T-helper 2 cell treated with Interferon-gamma antibody and Interleukin-4, amounts not matched to agents 5 μg/mL and 100 μg/mL, for 36 hours (primary cell): ENCODE measurements at regions not wholly inside any gene's neighbourhood (a gene's known extent, or its start where the extent isn't known, plus 50 kb on each side); places are given as distances from the start of the nearest gene placed in this dataset.

ENCODE experiments used
- DNase-seq: peaks from one replicate; pipeline ENCODE4 v3.0.0; 2021; ENCODE audit warnings: low spot score
- H3K27ac Mint-ChIP-seq: one replicate; pipeline ENCODE4 v1.8.0; 2021; ENCODE audit warnings: mild to moderate bottlenecking, mixed read lengths
- H3K27me3 Mint-ChIP-seq: one replicate; pipeline ENCODE4 v1.8.0; 2021; ENCODE audit warnings: low read depth, mixed read lengths
- H3K36me3 Mint-ChIP-seq: one replicate; pipeline ENCODE4 v1.8.0; 2021; ENCODE audit warnings: low read depth, mixed read lengths
- H3K4me1 Mint-ChIP-seq: one replicate; pipeline ENCODE4 v1.8.0; 2021; ENCODE audit warnings: low read depth, mixed read lengths
- H3K4me3 Mint-ChIP-seq: one replicate; pipeline ENCODE4 v1.8.0; 2022; ENCODE audit warnings: mild to moderate bottlenecking, moderate library complexity, mixed read lengths
- H3K9me3 Mint-ChIP-seq: one replicate; pipeline ENCODE4 v1.8.0; 2021; ENCODE audit warnings: mixed read lengths

- no peaks in the 10 kb centered on the region for H3K4me1 Mint-ChIP-seq
- no peak overlapping the region for H3K4me3 Mint-ChIP-seq
- no peaks in the 10 kb centered on the region for H3K36me3 Mint-ChIP-seq
- no peaks in the 10 kb centered on the region for H3K27me3 Mint-ChIP-seq
- DNase-seq: no peak
- H3K27ac Mint-ChIP-seq: no peak overlapping the region
- H3K9me3 Mint-ChIP-seq: no peaks in the 10 kb centered on the region
These were observed 126.6 kb downstream of the EMX2 start for GRCh38 chr10:117669122-117669521.

GRCh38 chr10:117670116-117670904 lies 127.8 kb downstream of the EMX2 start:
- no peak for DNase-seq
- Mint-ChIP-seq H3K36me3 (no peaks in the 10 kb centered on the region), H3K9me3 (no peaks in the 10 kb centered on the region), H3K4me3 (no peak overlapping the region), H3K27ac (no peak overlapping the region), H3K4me1 (no peaks in the 10 kb centered on the region), H3K27me3 (no peaks in the 10 kb centered on the region)

- H3K27me3 Mint-ChIP-seq: peaks cover 2% of the 10 kb centered on the region
- H3K4me3 Mint-ChIP-seq: no peak overlapping the region
- H3K4me1 Mint-ChIP-seq: no peaks in the 10 kb centered on the region
- no peaks in the 10 kb centered on the region for H3K9me3 Mint-ChIP-seq
- H3K27ac Mint-ChIP-seq: no peak overlapping the region
- no peak for DNase-seq
- H3K36me3 Mint-ChIP-seq: no peaks in the 10 kb centered on the region
These were observed 130.9 kb downstream of the EMX2 start for GRCh38 chr10:117673230-117674010.

- DNase-seq: no peak
- H3K9me3 Mint-ChIP-seq: no peaks in the 10 kb centered on the region
- peaks cover 2% of the 10 kb centered on the region for H3K27me3 Mint-ChIP-seq
- no peaks in the 10 kb centered on the region for H3K36me3 Mint-ChIP-seq
- H3K4me1 Mint-ChIP-seq: no peaks in the 10 kb centered on the region
- no peak overlapping the region for H3K27ac Mint-ChIP-seq
- H3K4me3 Mint-ChIP-seq: no peak overlapping the region
These were observed 131.7 kb downstream of the EMX2 start for GRCh38 chr10:117674201-117674600.

DNA sequence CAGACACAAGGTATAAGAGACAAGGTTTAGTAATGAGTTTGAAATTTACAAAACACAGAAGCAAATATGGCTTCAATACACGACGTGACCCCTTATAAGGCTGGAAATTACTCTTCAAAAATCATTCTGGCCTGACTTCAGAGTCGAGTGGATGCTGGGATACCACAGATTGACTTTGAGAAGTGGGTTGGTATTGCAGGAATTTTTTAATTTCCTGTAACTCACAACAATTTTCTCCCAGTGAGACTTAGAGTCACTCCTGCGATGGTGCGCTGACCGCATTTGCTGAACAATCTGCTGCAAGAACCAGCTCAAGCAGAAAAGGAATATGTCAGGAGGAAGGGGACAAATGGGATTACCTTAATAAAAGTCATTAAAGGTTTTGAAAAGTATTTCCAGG lies 132.1 kb downstream of the EMX2 start:
- Mint-ChIP-seq H3K27ac (no peak overlapping the region), H3K36me3 (no peaks in the 10 kb centered on the region), H3K4me3 (no peak overlapping the region), H3K4me1 (no peaks in the 10 kb centered on the region), H3K9me3 (no peaks in the 10 kb centered on the region), H3K27me3 (peaks cover 2% of the 10 kb centered on the region)
- no peak for DNase-seq

DNA sequence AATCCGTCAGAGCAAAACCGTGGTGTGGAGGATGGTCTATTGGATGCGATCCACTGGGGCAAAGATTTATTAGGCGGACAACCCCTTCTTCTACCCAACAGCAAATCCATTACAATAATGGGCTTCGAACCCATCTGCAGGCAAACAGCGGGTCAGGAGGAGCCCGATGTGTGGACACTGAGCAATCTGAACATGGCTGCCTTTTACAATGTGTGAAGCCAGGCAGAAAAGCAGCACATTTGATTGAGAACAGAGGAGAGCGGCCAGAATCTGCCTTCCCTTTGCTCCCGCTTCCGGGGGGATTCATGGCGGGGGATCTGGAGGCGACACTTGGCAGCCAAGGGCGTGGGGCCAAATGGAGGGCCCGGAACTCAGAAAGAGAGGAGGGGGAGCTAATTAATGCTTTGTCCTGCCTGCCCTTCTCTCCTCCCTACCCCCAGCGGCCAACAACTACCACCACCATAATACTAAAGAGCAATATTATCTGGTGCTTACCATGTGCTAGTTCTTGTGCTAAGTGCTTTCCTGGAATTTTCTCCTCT lies 133.0 kb downstream of the EMX2 start:
- Mint-ChIP-seq H3K4me1 (no peaks in the 10 kb centered on the region), H3K4me3 (no peak overlapping the region), H3K27ac (no peak overlapping the region), H3K36me3 (no peaks in the 10 kb centered on the region), H3K9me3 (no peaks in the 10 kb centered on the region), H3K27me3 (peaks cover 2% of the 10 kb centered on the region)
- no peak for DNase-seq

DNA sequence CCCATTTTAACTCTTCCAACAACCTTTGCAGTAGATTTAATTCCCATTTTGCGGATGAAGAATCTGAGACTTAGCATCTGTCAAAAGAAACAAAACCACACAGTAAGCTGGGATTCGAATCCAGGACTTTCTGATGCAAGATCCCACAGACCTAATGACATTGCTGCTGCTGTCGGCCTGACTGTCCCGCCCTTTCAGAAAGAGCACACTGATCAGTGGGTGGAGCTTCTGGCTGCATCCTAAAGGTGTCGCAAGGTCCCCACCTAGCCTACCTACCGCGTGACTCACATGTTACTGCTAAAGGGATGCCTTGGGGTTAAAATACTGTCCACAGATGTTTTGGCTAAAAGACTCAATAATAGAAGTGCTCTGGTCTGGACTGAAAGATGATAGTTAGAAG lies 134.7 kb downstream of the EMX2 start:
- Mint-ChIP-seq H3K9me3 (no peaks in the 10 kb centered on the region), H3K4me1 (no peaks in the 10 kb centered on the region), H3K27ac (no peak overlapping the region), H3K27me3 (peaks cover 2% of the 10 kb centered on the region), H3K4me3 (no peak overlapping the region), H3K36me3 (no peaks in the 10 kb centered on the region)
- no peak for DNase-seq

DNA sequence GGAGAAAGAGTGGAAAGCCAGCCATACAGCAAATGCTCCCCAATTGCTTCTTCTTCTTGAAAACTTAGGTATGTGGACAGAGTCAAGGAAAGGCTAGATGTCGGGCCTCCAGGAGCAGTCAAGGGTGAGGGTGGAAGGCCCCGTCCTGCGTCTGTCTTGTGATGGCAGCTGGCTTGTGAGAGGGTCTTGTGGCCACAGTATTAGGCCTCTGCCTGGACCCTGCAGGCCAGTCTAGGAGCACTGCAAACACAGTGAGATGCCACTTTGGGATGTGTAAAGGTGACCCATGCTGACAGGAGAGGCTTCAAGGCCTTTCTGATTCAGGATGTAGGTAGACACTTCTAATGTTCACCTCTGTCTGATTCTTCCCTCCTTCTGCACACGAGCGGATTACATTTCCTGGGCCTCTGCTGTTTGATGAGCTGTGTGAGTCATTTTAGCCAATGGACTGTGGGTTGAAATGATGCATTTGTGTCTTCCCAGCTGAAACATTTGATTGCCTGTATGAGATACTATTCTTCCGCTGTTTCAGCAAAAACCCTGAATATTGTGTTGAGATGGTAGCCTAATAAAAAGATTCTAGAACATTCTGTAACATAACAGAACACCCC lies 135.4 kb downstream of the EMX2 start:
- Mint-ChIP-seq H3K4me3 (no peak overlapping the region), H3K36me3 (no peaks in the 10 kb centered on the region), H3K27me3 (peaks cover 2% of the 10 kb centered on the region), H3K27ac (no peak overlapping the region), H3K9me3 (no peaks in the 10 kb centered on the region), H3K4me1 (no peaks in the 10 kb centered on the region)
- DNase-seq: peak; percentile 18

- no peak for DNase-seq
- no peaks in the 10 kb centered on the region for H3K4me1 Mint-ChIP-seq
- H3K27ac Mint-ChIP-seq: no peak overlapping the region
- H3K36me3 Mint-ChIP-seq: no peaks in the 10 kb centered on the region
- no peaks in the 10 kb centered on the region for H3K9me3 Mint-ChIP-seq
- H3K4me3 Mint-ChIP-seq: no peak overlapping the region
- peaks cover 2% of the 10 kb centered on the region for H3K27me3 Mint-ChIP-seq
These were observed 138.1 kb downstream of the EMX2 start for GRCh38 chr10:117680601-117681000.

GRCh38 chr10:117681104-117681503 lies 138.6 kb downstream of the EMX2 start:
- Mint-ChIP-seq H3K9me3 (no peaks in the 10 kb centered on the region), H3K27ac (no peak overlapping the region), H3K36me3 (no peaks in the 10 kb centered on the region), H3K4me3 (no peak overlapping the region), H3K4me1 (no peaks in the 10 kb centered on the region), H3K27me3 (peaks cover 2% of the 10 kb centered on the region)
- DNase-seq: no peak

- Mint-ChIP-seq H3K36me3 (no peaks in the 10 kb centered on the region), H3K27me3 (no peaks in the 10 kb centered on the region)
These were observed 141.6 kb downstream of the EMX2 start for GRCh38 chr10:117684046-117684610.

DNA sequence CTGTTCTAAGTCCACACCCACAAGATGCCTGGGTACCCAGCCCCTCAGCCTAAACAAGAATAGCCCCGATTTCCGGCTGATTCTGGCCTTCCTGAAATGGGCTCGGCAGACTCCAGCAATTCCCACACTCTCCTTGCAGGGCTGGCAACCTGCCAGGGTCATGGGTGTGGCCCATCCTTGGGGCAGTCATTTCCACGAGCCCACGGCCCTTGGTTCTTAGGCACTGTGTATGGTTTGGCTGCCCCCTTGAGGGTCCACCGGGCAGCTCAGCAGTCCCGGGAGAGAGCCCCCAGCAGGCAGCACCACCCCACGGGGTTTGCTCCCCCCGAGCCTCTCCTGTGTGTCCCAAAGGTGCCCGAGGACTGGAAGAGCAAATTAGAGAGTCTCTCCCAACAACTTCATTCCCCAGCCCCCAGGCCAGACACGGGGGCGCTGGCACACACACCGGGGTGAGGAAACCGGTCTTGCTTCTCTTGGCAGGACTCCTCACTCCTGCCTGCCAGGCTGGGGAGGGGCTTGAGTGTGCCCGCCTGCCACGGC lies 142.2 kb downstream of the EMX2 start:
- H3K4me1 Mint-ChIP-seq: no peaks in the 10 kb centered on the region
- H3K27me3 Mint-ChIP-seq: no peaks in the 10 kb centered on the region
- no peak for DNase-seq
- no peaks in the 10 kb centered on the region for H3K36me3 Mint-ChIP-seq
- no peaks in the 10 kb centered on the region for H3K9me3 Mint-ChIP-seq
- H3K4me3 Mint-ChIP-seq: no peak overlapping the region
- no peak overlapping the region for H3K27ac Mint-ChIP-seq

More at GRCh38 chr10:117684046-117684610, 141.6 kb downstream of the EMX2 start:
- Mint-ChIP-seq H3K27ac (no peak overlapping the region), H3K4me1 (no peaks in the 10 kb centered on the region), H3K4me3 (no peak overlapping the region), H3K9me3 (no peaks in the 10 kb centered on the region)
- no peak for DNase-seq

- H3K4me1 Mint-ChIP-seq: no peaks in the 10 kb centered on the region
- no peaks in the 10 kb centered on the region for H3K27me3 Mint-ChIP-seq
- no peak overlapping the region for H3K27ac Mint-ChIP-seq
- no peak overlapping the region for H3K4me3 Mint-ChIP-seq
- H3K36me3 Mint-ChIP-seq: no peaks in the 10 kb centered on the region
- DNase-seq: no peak
- no peaks in the 10 kb centered on the region for H3K9me3 Mint-ChIP-seq
These were observed 142.9 kb downstream of the EMX2 start for GRCh38 chr10:117685431-117685830.
